GM23338 (cell line): ENCODE measurements at regions not wholly inside any gene's neighbourhood (a gene's known extent, or its start where the extent isn't known, plus 50 kb on each side); places are given as distances from the start of the nearest gene placed in this dataset.

Experiments used
- ATAC-seq: fragments of 200-7000 bp; cut with Tn5 transposase; 3 replicates; pipeline ENCODE4 v1.9.1; 2020
- DNase-seq: peaks from one replicate; pipeline ENCODE4 v3.0.0-alpha.2; 2015; ENCODE audit warnings: low spot score
- H2AFZ ChIP-seq: fragments of 200-600 bp; sonication (generic); 2 replicates; pipeline ENCODE4 v1.8.0; 2016; ENCODE audit warnings: antibody characterized with exemption, mild to moderate bottlenecking, moderate library complexity
- H3F3A ChIP-seq: fragments of 200-600 bp; sonication (generic); replicated peaks from 2 replicates; pipeline ENCODE4 v1.8.0; 2017; ENCODE audit warnings: antibody characterized with exemption, mixed run types, low read depth
- H3K27ac ChIP-seq: fragments of 200-600 bp; sonication (generic); 2 replicates; pipeline ENCODE4 v1.6.1; 2016; ENCODE audit warnings: low read depth
- H3K27me3 ChIP-seq: fragments of 200-600 bp; sonication (generic); 2 replicates; pipeline ENCODE4 v1.8.0; 2016; ENCODE audit warnings: mild to moderate bottlenecking, mixed run types, moderate library complexity; ENCODE audit not compliant: insufficient read depth
- H3K36me3 ChIP-seq: fragments of 200-600 bp; sonication (generic); 2 replicates; pipeline ENCODE4 v1.8.0; 2016; ENCODE audit warnings: mild to moderate bottlenecking; ENCODE audit not compliant: insufficient read depth
- H3K4me1 ChIP-seq: fragments of 200-600 bp; sonication (generic); 2 replicates; pipeline ENCODE4 v1.8.0; 2016; ENCODE audit warnings: mild to moderate bottlenecking, moderate library complexity; ENCODE audit not compliant: insufficient read depth
- H3K4me2 ChIP-seq: fragments of 200-600 bp; sonication (generic); 2 replicates; pipeline ENCODE4 v1.7.1; 2017; ENCODE audit warnings: mixed run types
- H3K4me3 ChIP-seq: fragments of 200-600 bp; sonication (generic); 2 replicates; pipeline ENCODE4 v1.6.1; 2016; ENCODE audit warnings: mixed run types
- H3K79me2 ChIP-seq: fragments of 200-600 bp; sonication (generic); replicated peaks from 2 replicates; pipeline ENCODE4 v1.8.0; 2017; ENCODE audit warnings: mild to moderate bottlenecking; ENCODE audit not compliant: insufficient read depth
- H3K9me2 ChIP-seq: fragments of 200-600 bp; sonication (generic); 2 replicates; pipeline ENCODE4 v1.8.0; 2017; ENCODE audit not compliant: insufficient read depth
- H4K20me1 ChIP-seq: fragments of 200-600 bp; sonication (generic); replicated peaks from 2 replicates; pipeline ENCODE4 v1.8.0; 2017; ENCODE audit warnings: mild to moderate bottlenecking; ENCODE audit not compliant: insufficient read depth
- H3K27ac Mint-ChIP-seq: 2 replicates; pipeline ENCODE4 v1.8.0; 2020; ENCODE audit warnings: inconsistent platforms, mild to moderate bottlenecking, moderate library complexity, mixed read lengths
- H3K27me3 Mint-ChIP-seq: 3 replicates; pipeline ENCODE4 v1.8.0; 2022; ENCODE audit warnings: low read depth, mild to moderate bottlenecking, moderate library complexity, mixed read lengths, inconsistent platforms; ENCODE audit not compliant: insufficient read depth, poor library complexity
- H3K36me3 Mint-ChIP-seq: 3 replicates; pipeline ENCODE4 v1.8.0; 2021; ENCODE audit warnings: low read depth, mild to moderate bottlenecking, inconsistent platforms, moderate library complexity, mixed read lengths
- H3K4me1 Mint-ChIP-seq: 3 replicates; pipeline ENCODE4 v1.8.0; 2020; ENCODE audit warnings: mild to moderate bottlenecking, inconsistent platforms, mixed read lengths
- H3K4me3 Mint-ChIP-seq: 3 replicates; pipeline ENCODE4 v1.8.0; 2021; ENCODE audit warnings: moderate library complexity, mild to moderate bottlenecking, inconsistent platforms, mixed read lengths
- H3K9me3 Mint-ChIP-seq: 3 replicates; pipeline ENCODE4 v1.8.0; 2020; ENCODE audit warnings: moderate library complexity, mild to moderate bottlenecking, inconsistent platforms, mixed read lengths
- CREB1 ChIP-seq: fragments of 250-450 bp; sonication (Bioruptor Pico); IDR thresholded peaks from 2 replicates; pipeline ENCODE4 v1.5.0; 2020; ENCODE audit warnings: low read depth, mild to moderate bottlenecking, moderate library complexity
- CTCF ChIP-seq, 2 experiments: fragments of 200-600 bp in 1 of 2; sonication (generic) in 1 of 2; conservative IDR thresholded peaks; 2 replicates each; pipeline versions ENCODE4 v1.5.1 to v1.6.1; 2016 to 2017; ENCODE audit warnings: antibody characterized with exemption in 2 of 2, low read depth in 2 of 2, mild to moderate bottlenecking in 2 of 2, moderate library complexity in 1 of 2
- EZH2phosphoT487 ChIP-seq: fragments of 200-600 bp; sonication (generic); IDR thresholded peaks from one replicate; pipeline ENCODE4 v1.8.1; 2018; ENCODE audit warnings: antibody characterized with exemption; ENCODE audit not compliant: unreplicated experiment
- JUNB ChIP-seq: IDR thresholded peaks from one replicate; pipeline ENCODE4 v1.6.1; 2016; ENCODE audit warnings: antibody characterized with exemption; ENCODE audit not compliant: unreplicated experiment
- POLR2AphosphoS5 ChIP-seq: IDR thresholded peaks from 2 replicates; pipeline ENCODE4 v1.6.1; 2016; ENCODE audit warnings: antibody characterized with exemption, low read depth
- STAT1 ChIP-seq: IDR thresholded peaks from one replicate; pipeline ENCODE4 v1.6.1; 2016; ENCODE audit warnings: antibody characterized with exemption; ENCODE audit not compliant: unreplicated experiment
- ZNF114 ChIP-seq: fragments of 250-450 bp; sonication (Bioruptor Pico); IDR thresholded peaks from 2 replicates; pipeline ENCODE4 v1.5.0; 2020; ENCODE audit warnings: mild to moderate bottlenecking, moderate library complexity
- ZNF331 ChIP-seq: fragments of 250-450 bp; sonication (Bioruptor Pico); IDR thresholded peaks from 2 replicates; pipeline ENCODE4 v1.5.0; 2020; ENCODE audit warnings: low read depth, mild to moderate bottlenecking, moderate library complexity
- TF ChIP-seq, protein P1 (sequence below): IDR thresholded peaks from 2 replicates; pipeline ENCODE4 v1.6.1; 2016; ENCODE audit warnings: antibody characterized with exemption

GRCh38 chr4:138889216-138889615 is 126.4 kb upstream of the NOCT start:
- H3K27ac ChIP-seq: no peak overlapping the region
- peak overlapping the region; percentile 38; the same call in 1 of the 2 replicates for H2AFZ ChIP-seq
- peaks cover 33% of the 10 kb centered on the region for H3K4me1 Mint-ChIP-seq
- DNase-seq (no peak), ATAC-seq (no peak)
- H3K4me1 ChIP-seq: peaks cover 29% of the 10 kb centered on the region
- no peak overlapping the region for H3K4me2 ChIP-seq
- H3K36me3 ChIP-seq: peaks cover 5% of the 10 kb centered on the region
- no peak overlapping the region; the same call in 1 of the 2 replicates for H3K27ac Mint-ChIP-seq
- peaks cover 2% of the 10 kb centered on the region for H3K27me3 Mint-ChIP-seq
- no peak overlapping the region for H3K4me3 ChIP-seq
- H3K4me3 Mint-ChIP-seq: no peak overlapping the region
- no peaks in the 10 kb centered on the region for H3K79me2 ChIP-seq
- H4K20me1 ChIP-seq: no peaks in the 10 kb centered on the region
- TF ChIP-seq STAT1 (no peak), CTCF (conservative IDR thresholded peaks at IDR 0.05; ENCODE audit: low read depth in 2 of 2) (no peak), EZH2phosphoT487 (no peak), CREB1 (CRISPR knock-in tag) (no peak)
- TF ChIP-seq, protein P1, sequence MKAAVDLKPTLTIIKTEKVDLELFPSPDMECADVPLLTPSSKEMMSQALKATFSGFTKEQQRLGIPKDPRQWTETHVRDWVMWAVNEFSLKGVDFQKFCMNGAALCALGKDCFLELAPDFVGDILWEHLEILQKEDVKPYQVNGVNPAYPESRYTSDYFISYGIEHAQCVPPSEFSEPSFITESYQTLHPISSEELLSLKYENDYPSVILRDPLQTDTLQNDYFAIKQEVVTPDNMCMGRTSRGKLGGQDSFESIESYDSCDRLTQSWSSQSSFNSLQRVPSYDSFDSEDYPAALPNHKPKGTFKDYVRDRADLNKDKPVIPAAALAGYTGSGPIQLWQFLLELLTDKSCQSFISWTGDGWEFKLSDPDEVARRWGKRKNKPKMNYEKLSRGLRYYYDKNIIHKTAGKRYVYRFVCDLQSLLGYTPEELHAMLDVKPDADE: no peak
- peaks cover 28% of the 10 kb centered on the region; the same call in 2 of the 3 replicates for H3K36me3 Mint-ChIP-seq
- H3K9me3 Mint-ChIP-seq: peaks cover 27% of the 10 kb centered on the region
- no peaks in the 10 kb centered on the region for H3K9me2 ChIP-seq
- no peaks in the 10 kb centered on the region for H3K27me3 ChIP-seq
- H3F3A ChIP-seq: no peaks in the 10 kb centered on the region

GRCh38 chr4:138887741-138888140 is 127.8 kb upstream of the NOCT start:
- Histone ChIP-seq H4K20me1 (no peaks in the 10 kb centered on the region), H3K27me3 (no peaks in the 10 kb centered on the region), H2AFZ (no peak overlapping the region), H3K27ac (no peak overlapping the region), H3K4me2 (no peak overlapping the region), H3K4me3 (no peak overlapping the region), H3K79me2 (no peaks in the 10 kb centered on the region), H3K36me3 (peaks cover 5% of the 10 kb centered on the region), H3K9me2 (no peaks in the 10 kb centered on the region), H3K4me1 (peaks cover 29% of the 10 kb centered on the region), H3F3A (no peaks in the 10 kb centered on the region)
- Mint-ChIP-seq H3K27ac (no peak overlapping the region), H3K4me3 (no peak overlapping the region), H3K36me3 (peaks cover 30% of the 10 kb centered on the region; the same call in 2 of the 3 replicates), H3K27me3 (no peaks in the 10 kb centered on the region), H3K4me1 (peaks cover 33% of the 10 kb centered on the region), H3K9me3 (peaks cover 27% of the 10 kb centered on the region)
- TF ChIP-seq ZNF114 (CRISPR knock-in tag): no peak
- no peak for TF ChIP-seq CREB1 (CRISPR knock-in tag)
- no peak for TF ChIP-seq POLR2AphosphoS5
- TF ChIP-seq JUNB: no peak
- TF ChIP-seq, protein P1: no peak
- no peak for TF ChIP-seq ZNF331 (CRISPR knock-in tag)
- DNase-seq (no peak), ATAC-seq (no peak)
